ENCODE measurements at regions not wholly inside any gene's neighbourhood (a gene's known extent, or its start where the extent isn't known, plus 50 kb on each side); places are given as distances from the start of the nearest gene placed in this dataset.
A peak's percentile ranks its signal among the peaks of the same experiment; 100 is the strongest.

- intact Hi-C loops (cut with DNase I): no loop called here
- Histone ChIP-seq H3K27ac (ENCODE audit: low read length) (no peak overlapping the region), H3K4me1 (ENCODE audit: control insufficient read depth, insufficient read depth, low read length) (no peaks in the 10 kb centered on the region), H3K9me3 (ENCODE audit: control insufficient read depth, low read length) (no peaks in the 10 kb centered on the region), H3K4me3 (ENCODE audit: low read length) (no peak overlapping the region), H3K27me3 (ENCODE audit: control insufficient read depth, insufficient read depth) (no peaks in the 10 kb centered on the region)
- WGBS: 92% methylated on average over 4 of the region's 4 CpGs
- DNase-seq (no peak), ATAC-seq (no peak)
These were observed 86.3 kb upstream of the XCR1 start for GRCh38 chr3:46113608-46114007.

GRCh38 chr3:46112984-46113383 lies 85.7 kb upstream of the XCR1 start:
- no peaks in the 10 kb centered on the region for H3K4me1 ChIP-seq (ENCODE audit: control insufficient read depth, insufficient read depth, low read length)
- no peaks in the 10 kb centered on the region for H3K9me3 ChIP-seq (ENCODE audit: control insufficient read depth, low read length)
- ATAC-seq: no peak
- 89% methylated on average over 3 of the region's 3 CpGs for WGBS
- H3K27ac ChIP-seq (ENCODE audit: low read length): no peak overlapping the region
- H3K4me3 ChIP-seq (ENCODE audit: low read length): no peak overlapping the region
- intact Hi-C loops (cut with DNase I): no loop called here
- no peak for DNase-seq
- no peaks in the 10 kb centered on the region for H3K27me3 ChIP-seq (ENCODE audit: control insufficient read depth, insufficient read depth)

- DNase-seq (no peak), ATAC-seq (no peak)
- no peaks in the 10 kb centered on the region for H3K9me3 ChIP-seq (ENCODE audit: control insufficient read depth, low read length)
- H3K4me1 ChIP-seq (ENCODE audit: control insufficient read depth, insufficient read depth, low read length): no peaks in the 10 kb centered on the region
- intact Hi-C loops (cut with DNase I): no loop called here
- WGBS: 70% methylated on average over 3 of the region's 3 CpGs
- H3K27me3 ChIP-seq (ENCODE audit: control insufficient read depth, insufficient read depth): no peaks in the 10 kb centered on the region
- H3K27ac ChIP-seq (ENCODE audit: low read length): no peak overlapping the region
- H3K4me3 ChIP-seq (ENCODE audit: low read length): no peak overlapping the region
These were observed 85.0 kb upstream of the XCR1 start for GRCh38 chr3:46112296-46112695.

DNA sequence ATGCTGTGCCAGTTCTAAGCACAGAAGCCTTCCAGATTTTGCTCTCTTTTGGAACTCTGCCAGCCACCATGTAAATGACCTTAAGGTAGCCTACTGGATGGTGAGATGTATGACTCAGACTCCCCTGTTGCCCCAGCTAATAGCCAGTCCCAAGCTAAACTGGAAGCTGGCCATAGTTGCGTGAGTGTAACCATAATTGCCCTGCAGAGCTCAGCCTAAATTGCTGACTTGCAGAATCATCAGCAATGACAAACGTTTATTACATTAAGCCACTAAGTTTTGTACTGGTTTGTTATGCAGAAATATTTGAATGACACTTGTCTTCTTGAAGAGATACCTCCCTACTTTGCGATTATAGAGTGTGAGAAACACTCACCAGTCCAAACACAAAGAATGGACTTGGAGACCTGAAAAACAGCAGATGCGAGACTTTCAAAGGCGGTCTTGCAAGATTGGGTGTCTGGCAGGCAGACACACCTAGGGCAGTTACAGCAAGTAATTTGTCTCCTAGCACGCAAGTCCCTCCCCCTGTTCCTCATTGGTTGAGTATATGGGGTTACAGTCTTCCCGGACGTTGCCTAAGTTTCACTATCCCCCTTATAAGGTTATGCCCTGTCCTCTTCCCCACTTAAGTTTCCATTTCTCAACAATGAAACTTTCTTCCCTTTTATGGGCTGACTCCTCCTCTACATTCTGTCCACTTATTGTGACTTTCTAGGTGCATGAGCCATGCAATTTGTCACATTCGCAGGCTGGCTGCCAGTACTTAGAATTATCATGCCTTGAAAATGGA lies 83.6 kb upstream of the XCR1 start:
- ATAC-seq (peak; percentile 72 to 83), DNase-seq (peak in 1 of 3 donors; percentile 51)
- Histone ChIP-seq H3K4me1 (ENCODE audit: control insufficient read depth, insufficient read depth, low read length) (no peaks in the 10 kb centered on the region), H3K27me3 (ENCODE audit: control insufficient read depth, insufficient read depth) (no peaks in the 10 kb centered on the region), H3K27ac (ENCODE audit: low read length) (no peak overlapping the region), H3K4me3 (ENCODE audit: low read length) (no peak overlapping the region), H3K9me3 (ENCODE audit: control insufficient read depth, low read length) (no peaks in the 10 kb centered on the region)
- 58% methylated on average over 9 of the region's 9 CpGs for WGBS
- intact Hi-C loops (cut with DNase I): no loop called here

DNA sequence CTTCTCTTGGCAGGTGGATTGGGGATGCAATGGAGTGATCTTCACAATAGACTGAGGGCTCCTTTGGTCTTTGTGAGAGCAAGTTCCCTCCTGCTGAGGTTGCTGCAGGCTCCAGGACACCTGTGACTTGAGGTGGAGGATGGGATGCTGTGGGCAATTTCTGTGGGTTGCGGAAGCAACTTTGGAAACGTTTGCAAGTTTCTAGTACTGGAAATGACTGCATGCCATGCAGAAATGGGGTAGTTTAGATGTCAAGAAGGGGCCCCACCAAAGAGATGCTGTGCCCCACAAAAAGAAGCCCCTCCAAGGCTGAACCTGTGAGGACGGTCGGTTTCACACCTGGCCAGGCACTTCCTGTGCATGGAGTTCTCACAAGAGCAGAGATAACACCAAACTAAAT lies 80.4 kb upstream of the XCR1 start:
- intact Hi-C loops (cut with DNase I): no loop called here
- WGBS: 74% methylated on average over 4 of the region's 4 CpGs
- Histone ChIP-seq H3K27ac (ENCODE audit: low read length) (no peak overlapping the region), H3K27me3 (ENCODE audit: control insufficient read depth, insufficient read depth) (no peaks in the 10 kb centered on the region), H3K4me1 (ENCODE audit: control insufficient read depth, insufficient read depth, low read length) (no peaks in the 10 kb centered on the region), H3K4me3 (ENCODE audit: low read length) (no peak overlapping the region), H3K9me3 (ENCODE audit: control insufficient read depth, low read length) (no peaks in the 10 kb centered on the region)
- DNase-seq (no peak), ATAC-seq (no peak)

GRCh38 chr3:46105306-46105919 lies 78.1 kb upstream of the XCR1 start:
- WGBS: 66% methylated on average over 4 of the region's 4 CpGs
- Histone ChIP-seq H3K27ac (ENCODE audit: low read length) (no peak overlapping the region), H3K4me3 (ENCODE audit: low read length) (no peak overlapping the region), H3K9me3 (ENCODE audit: control insufficient read depth, low read length) (no peaks in the 10 kb centered on the region), H3K27me3 (ENCODE audit: control insufficient read depth, insufficient read depth) (no peaks in the 10 kb centered on the region), H3K4me1 (ENCODE audit: control insufficient read depth, insufficient read depth, low read length) (no peaks in the 10 kb centered on the region)
- intact Hi-C loops (cut with DNase I): no loop called here
- ATAC-seq (no peak), DNase-seq (no peak)

- intact Hi-C loops (cut with DNase I): no loop called here
- Histone ChIP-seq H3K4me1 (ENCODE audit: control insufficient read depth, insufficient read depth, low read length) (no peaks in the 10 kb centered on the region), H3K27ac (ENCODE audit: low read length) (no peak overlapping the region), H3K4me3 (ENCODE audit: low read length) (no peak overlapping the region), H3K9me3 (ENCODE audit: control insufficient read depth, low read length) (no peaks in the 10 kb centered on the region), H3K27me3 (ENCODE audit: control insufficient read depth, insufficient read depth) (no peaks in the 10 kb centered on the region)
- ATAC-seq (no peak), DNase-seq (no peak)
- 72% methylated on average over 1 of the region's 1 CpG for WGBS
These were observed 77.4 kb upstream of the XCR1 start for GRCh38 chr3:46104706-46105105.

GRCh38 chr3:46102780-46103130 lies 75.5 kb upstream of the XCR1 start:
- Histone ChIP-seq H3K4me3 (ENCODE audit: low read length) (no peak overlapping the region), H3K4me1 (ENCODE audit: control insufficient read depth, insufficient read depth, low read length) (no peaks in the 10 kb centered on the region)

GRCh38 chr3:46102059-46102779 lies 74.9 kb upstream of the XCR1 start:
- no peak overlapping the region for H3K4me3 ChIP-seq (ENCODE audit: low read length)
- no peak overlapping the region for H3K27ac ChIP-seq (ENCODE audit: low read length)
- WGBS: 42% methylated on average over 2 of the region's 2 CpGs
- intact Hi-C loops (cut with DNase I): no loop called here
- H3K4me1 ChIP-seq (ENCODE audit: control insufficient read depth, insufficient read depth, low read length): no peaks in the 10 kb centered on the region
- H3K27me3 ChIP-seq (ENCODE audit: control insufficient read depth, insufficient read depth): no peaks in the 10 kb centered on the region
- no peaks in the 10 kb centered on the region for H3K9me3 ChIP-seq (ENCODE audit: control insufficient read depth, low read length)
- DNase-seq (no peak), ATAC-seq (no peak)

More at GRCh38 chr3:46102780-46103130, 75.5 kb upstream of the XCR1 start:
- H3K27me3 ChIP-seq (ENCODE audit: control insufficient read depth, insufficient read depth): no peaks in the 10 kb centered on the region
- no peak overlapping the region for H3K27ac ChIP-seq (ENCODE audit: low read length)
- no peak for DNase-seq
- ATAC-seq: no peak
- intact Hi-C loops (cut with DNase I): no loop called here
- H3K9me3 ChIP-seq (ENCODE audit: control insufficient read depth, low read length): no peaks in the 10 kb centered on the region

GRCh38 chr3:46100812-46101211 lies 73.5 kb upstream of the XCR1 start:
- no peaks in the 10 kb centered on the region for H3K4me1 ChIP-seq (ENCODE audit: control insufficient read depth, insufficient read depth, low read length)
- H3K27ac ChIP-seq (ENCODE audit: low read length): no peak overlapping the region
- ATAC-seq: peak; percentile 28 to 37
- intact Hi-C loops (cut with DNase I): no loop called here
- no peak for DNase-seq
- H3K4me3 ChIP-seq (ENCODE audit: low read length): no peak overlapping the region
- no peaks in the 10 kb centered on the region for H3K9me3 ChIP-seq (ENCODE audit: control insufficient read depth, low read length)
- WGBS: 63% methylated on average over 2 of the region's 2 CpGs
- no peaks in the 10 kb centered on the region for H3K27me3 ChIP-seq (ENCODE audit: control insufficient read depth, insufficient read depth)

- H3K27ac ChIP-seq (ENCODE audit: low read length): peak overlapping the region; percentile 48
- ATAC-seq: peak; percentile 81 to 84
These were observed 71.1 kb upstream of the XCR1 start for GRCh38 chr3:46098319-46098761.

More at GRCh38 chr3:46098319-46098761, 71.1 kb upstream of the XCR1 start:
- Histone ChIP-seq H3K9me3 (ENCODE audit: control insufficient read depth, low read length) (no peaks in the 10 kb centered on the region), H3K4me3 (ENCODE audit: low read length) (no peak overlapping the region), H3K27me3 (ENCODE audit: control insufficient read depth, insufficient read depth) (no peaks in the 10 kb centered on the region), H3K4me1 (ENCODE audit: control insufficient read depth, insufficient read depth, low read length) (no peaks in the 10 kb centered on the region)
- DNase-seq: peak; percentile 63 to 74 (median 70)
- intact Hi-C loops (cut with DNase I): no loop called here
- 59% methylated on average over 2 of the region's 2 CpGs for WGBS

All from right cardiac atrium (tissue), 5 donors.